Natural killer cell treated with Interleukin-12 subunit alpha and Interleukin-12 subunit beta and Interleukin-15 and Interleukin-18, amount 100 ng/mL, for 72 hours (primary cell): ENCODE measurements at regions not wholly inside any gene's neighbourhood (a gene's known extent, or its start where the extent isn't known, plus 50 kb on each side); places are given as distances from the start of the nearest gene placed in this dataset.

ENCODE experiments used
- ATAC-seq, 2 donors: fragments of 150-1000 bp; cut with Tn5 transposase in 1 of 2; sonication (Bioruptor Pico), chemical (Tn5 transposase) in 1 of 2; 2 replicates each; pipeline ENCODE4 v1.10.0; 2021
- DNase-seq: peaks from one replicate; pipeline ENCODE4 v3.0.0; 2022; ENCODE audit warnings: low spot score
- H3K27ac Mint-ChIP-seq, 2 donors: 1 replicate in 1 of 2; 2 replicates in 1 of 2; pipeline ENCODE4 v1.8.0; 2022; ENCODE audit warnings: mixed read lengths in 2 of 2, mild to moderate bottlenecking in 1 of 2, moderate library complexity in 1 of 2
- H3K27me3 Mint-ChIP-seq, 2 donors: 1 replicate in 1 of 2; 2 replicates in 1 of 2; pipeline ENCODE4 v1.8.0; 2022; ENCODE audit warnings: mixed read lengths in 2 of 2
- H3K36me3 Mint-ChIP-seq: one replicate; pipeline ENCODE4 v1.8.0; 2022; ENCODE audit warnings: mixed read lengths
- H3K4me1 Mint-ChIP-seq, 2 donors: 1 replicate in 1 of 2; 2 replicates in 1 of 2; pipeline ENCODE4 v1.8.0; 2022; ENCODE audit warnings: low read depth in 2 of 2, mixed read lengths in 2 of 2, mild to moderate bottlenecking in 1 of 2
- H3K4me3 Mint-ChIP-seq: one replicate; pipeline ENCODE4 v1.8.0; 2022; ENCODE audit warnings: mixed read lengths
- H3K9me3 Mint-ChIP-seq: 2 replicates; pipeline ENCODE4 v1.8.0; 2022; ENCODE audit warnings: mixed read lengths

DNA sequence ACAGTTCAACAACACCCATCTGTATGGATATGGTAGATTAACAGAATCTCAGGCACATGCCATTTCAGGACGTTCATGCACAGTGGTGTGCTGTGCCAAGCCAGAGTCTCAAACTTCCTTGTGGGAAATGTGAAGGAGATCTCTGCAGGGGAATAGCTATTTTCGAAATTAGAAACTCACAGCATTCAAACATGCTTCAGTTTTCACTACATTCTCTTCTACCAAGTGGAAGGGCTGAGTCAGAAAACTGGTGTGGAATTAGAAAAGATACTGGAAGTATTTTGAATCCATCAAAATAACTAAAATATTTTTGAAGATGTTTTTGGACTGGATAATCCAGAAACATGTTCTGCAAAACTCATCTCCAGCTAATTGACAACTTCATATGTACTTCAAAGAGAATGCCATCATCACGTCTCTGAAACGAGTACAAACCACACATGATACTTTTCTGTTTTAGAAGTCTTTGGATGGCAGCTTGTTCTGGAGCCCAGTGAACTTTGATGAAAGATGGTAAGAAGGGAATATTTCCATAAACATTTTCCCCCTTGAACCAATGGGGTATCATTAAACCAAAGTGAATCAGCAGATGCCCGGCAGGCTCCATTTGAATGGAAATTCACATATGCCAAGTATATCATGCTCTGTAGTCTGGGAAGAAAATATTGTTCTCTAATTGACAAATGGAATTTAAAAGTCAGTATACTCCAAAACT is 616.3 kb upstream of the IGFBP3 start:
- DNase-seq (no peak), ATAC-seq (no peak)
- H3K4me1 Mint-ChIP-seq = no peaks in the 10 kb centered on the region
- H3K4me3 Mint-ChIP-seq = no peak overlapping the region
- H3K9me3 Mint-ChIP-seq = peaks cover 21% of the 10 kb centered on the region
- no peak overlapping the region for H3K27ac Mint-ChIP-seq
- no peaks in the 10 kb centered on the region for H3K27me3 Mint-ChIP-seq
- peaks cover 5% of the 10 kb centered on the region for H3K36me3 Mint-ChIP-seq

DNA sequence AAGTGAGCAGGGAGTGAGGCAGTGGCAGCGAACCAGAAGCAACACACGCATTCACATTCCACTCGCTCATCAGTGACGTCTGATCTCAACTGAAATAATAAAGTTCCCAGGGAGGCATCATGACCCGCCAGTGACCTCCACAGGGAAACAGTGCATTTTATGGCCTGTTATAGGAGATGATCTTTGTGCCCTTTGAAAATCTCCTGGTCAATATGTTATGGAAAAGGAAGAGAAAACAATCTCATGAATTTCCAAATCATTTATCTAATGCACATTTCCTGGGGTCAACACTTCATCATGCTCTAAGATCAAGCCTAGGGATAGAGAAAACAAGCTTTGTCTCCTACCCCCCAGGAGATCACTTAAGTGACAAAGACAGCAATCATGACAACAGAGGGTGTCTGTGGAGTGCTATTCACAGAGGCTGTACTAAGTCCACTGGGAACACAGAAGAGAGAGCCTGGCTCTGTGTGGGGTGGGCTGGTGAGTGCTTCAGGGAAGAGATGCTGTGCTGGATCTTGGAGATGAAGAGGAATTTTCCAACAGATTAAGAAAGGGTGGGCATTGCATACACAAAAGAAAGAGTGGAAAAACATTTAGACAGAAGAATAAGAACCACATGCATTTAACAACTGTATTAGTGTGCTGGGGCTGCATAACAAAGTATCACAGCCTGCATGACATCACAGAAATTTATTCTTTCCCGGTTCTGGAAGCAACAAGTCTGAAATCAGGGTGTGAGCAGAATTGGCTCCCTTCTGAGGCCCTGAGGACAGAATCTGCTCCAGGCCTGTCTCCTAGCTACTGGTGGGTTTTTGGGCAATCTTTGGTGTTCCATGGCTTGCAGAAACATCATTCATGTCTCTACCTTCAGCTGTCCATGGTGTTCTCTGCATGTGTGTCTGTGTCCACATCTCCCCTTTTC is 613.9 kb upstream of the IGFBP3 start:
- ATAC-seq (no peak), DNase-seq (no peak)
- Mint-ChIP-seq H3K27me3 (no peaks in the 10 kb centered on the region), H3K4me3 (no peak overlapping the region), H3K27ac (no peak overlapping the region), H3K36me3 (peaks cover 5% of the 10 kb centered on the region), H3K4me1 (no peaks in the 10 kb centered on the region), H3K9me3 (peaks cover 21% of the 10 kb centered on the region)

DNA sequence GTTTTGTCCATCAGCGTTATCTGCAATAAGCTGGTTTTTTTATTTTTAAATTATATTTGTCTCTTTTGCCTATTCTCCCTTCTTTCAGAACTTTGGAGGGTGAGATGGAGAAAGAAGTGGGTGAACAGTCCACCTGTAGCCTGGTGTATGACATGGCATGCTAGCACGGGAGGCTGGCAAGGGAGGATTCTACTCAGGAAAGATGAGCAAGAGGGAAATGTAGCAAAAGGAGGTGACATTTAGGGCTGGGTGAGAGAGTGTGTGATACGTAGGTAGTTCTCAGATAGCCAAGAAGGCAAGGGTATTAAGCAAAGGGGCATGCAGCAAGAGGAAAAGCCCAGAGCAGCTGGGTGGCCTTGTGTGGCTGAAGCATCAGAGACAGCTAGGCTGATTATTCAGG is 612.9 kb upstream of the IGFBP3 start:
- Mint-ChIP-seq H3K4me1 (no peaks in the 10 kb centered on the region), H3K36me3 (peaks cover 5% of the 10 kb centered on the region), H3K4me3 (no peak overlapping the region), H3K27ac (no peak overlapping the region), H3K27me3 (no peaks in the 10 kb centered on the region), H3K9me3 (peaks cover 21% of the 10 kb centered on the region)
- ATAC-seq (no peak), DNase-seq (no peak)

DNA sequence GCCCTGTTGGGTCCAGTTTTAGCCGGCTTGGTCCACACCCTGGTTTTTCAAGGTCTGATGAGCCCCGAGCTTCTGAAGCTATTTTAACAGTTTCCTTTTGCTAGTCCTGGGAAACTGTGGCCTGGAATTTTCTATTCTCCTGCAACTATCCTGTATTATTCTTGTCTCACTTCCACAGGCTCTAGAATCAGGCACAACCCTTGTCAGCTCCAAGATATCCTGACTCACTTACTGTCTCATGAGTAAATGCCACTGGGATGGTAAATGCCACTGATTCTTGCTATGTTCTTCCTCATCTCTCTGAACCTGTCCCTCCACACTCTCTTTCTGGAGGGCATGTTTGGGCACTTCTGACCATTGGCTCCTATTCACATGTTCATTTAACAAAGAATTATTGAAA is 611.5 kb upstream of the IGFBP3 start:
- H3K9me3 Mint-ChIP-seq = peaks cover 27% of the 10 kb centered on the region
- H3K27ac Mint-ChIP-seq = no peak overlapping the region
- no peaks in the 10 kb centered on the region for H3K4me1 Mint-ChIP-seq
- DNase-seq (no peak), ATAC-seq (no peak)
- no peaks in the 10 kb centered on the region for H3K27me3 Mint-ChIP-seq
- H3K4me3 Mint-ChIP-seq = no peak overlapping the region
- peaks cover 5% of the 10 kb centered on the region for H3K36me3 Mint-ChIP-seq

DNA sequence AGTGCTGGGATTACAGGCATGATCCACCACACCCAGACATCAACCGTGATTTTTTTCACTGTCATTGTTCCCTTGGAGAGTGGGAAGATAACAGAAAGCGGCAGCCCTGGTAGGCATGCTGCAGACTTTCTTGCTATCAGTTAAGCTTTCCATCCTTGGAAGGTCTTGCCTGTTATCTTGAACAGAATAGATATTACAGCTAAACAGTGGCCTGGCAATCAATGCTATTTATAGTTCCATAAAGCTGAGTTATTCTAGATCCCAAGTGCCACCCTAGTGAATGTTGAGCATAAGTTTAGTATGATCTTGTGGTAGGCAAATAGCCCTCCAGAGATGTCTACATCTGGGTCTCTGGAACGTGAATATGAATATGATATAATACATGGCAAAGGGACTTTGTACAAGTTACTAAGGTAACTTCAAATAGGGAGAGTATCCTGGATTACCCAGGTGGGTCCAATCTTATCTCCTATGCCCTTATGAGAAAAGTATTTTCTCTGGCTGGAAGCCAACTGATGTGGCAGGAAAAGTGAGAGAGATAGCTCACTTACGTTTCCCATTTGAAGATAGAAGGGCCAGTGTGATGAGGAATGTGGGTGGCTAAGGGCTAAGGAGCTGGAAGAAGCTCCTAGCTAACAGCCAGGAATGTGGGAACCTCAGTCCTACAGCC is 609.1 kb upstream of the IGFBP3 start:
- no peak overlapping the region for H3K4me3 Mint-ChIP-seq
- no peaks in the 10 kb centered on the region for H3K4me1 Mint-ChIP-seq
- H3K9me3 Mint-ChIP-seq = peaks cover 19% of the 10 kb centered on the region
- no peaks in the 10 kb centered on the region for H3K27me3 Mint-ChIP-seq
- no peak for ATAC-seq
- H3K36me3 Mint-ChIP-seq = no peaks in the 10 kb centered on the region
- H3K27ac Mint-ChIP-seq = no peak overlapping the region
- no peak for DNase-seq

DNA sequence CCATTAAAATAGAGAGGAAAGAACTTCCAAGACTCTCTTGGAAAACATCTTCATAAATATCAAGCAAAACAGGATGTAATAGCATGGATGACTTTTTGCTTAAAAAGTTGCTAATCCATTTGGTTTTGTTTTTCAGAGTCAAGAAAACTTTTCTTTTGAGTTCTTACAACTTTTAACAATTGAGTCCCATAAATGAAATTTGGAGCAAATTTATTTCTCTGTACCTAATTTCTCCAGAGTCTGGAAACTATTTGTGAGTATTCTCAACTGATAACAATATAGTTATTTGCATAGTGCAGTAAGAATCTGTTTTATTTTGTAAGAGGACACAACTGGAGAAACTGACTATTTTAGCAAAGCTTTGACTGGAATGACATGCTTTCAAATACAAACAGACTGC is 606.3 kb upstream of the IGFBP3 start:
- H3K27ac Mint-ChIP-seq = no peak overlapping the region
- H3K4me1 Mint-ChIP-seq = no peaks in the 10 kb centered on the region
- H3K4me3 Mint-ChIP-seq = no peak overlapping the region
- H3K36me3 Mint-ChIP-seq = no peaks in the 10 kb centered on the region
- DNase-seq (no peak), ATAC-seq (no peak)
- no peaks in the 10 kb centered on the region for H3K27me3 Mint-ChIP-seq
- H3K9me3 Mint-ChIP-seq = peaks cover 9% of the 10 kb centered on the region

DNA sequence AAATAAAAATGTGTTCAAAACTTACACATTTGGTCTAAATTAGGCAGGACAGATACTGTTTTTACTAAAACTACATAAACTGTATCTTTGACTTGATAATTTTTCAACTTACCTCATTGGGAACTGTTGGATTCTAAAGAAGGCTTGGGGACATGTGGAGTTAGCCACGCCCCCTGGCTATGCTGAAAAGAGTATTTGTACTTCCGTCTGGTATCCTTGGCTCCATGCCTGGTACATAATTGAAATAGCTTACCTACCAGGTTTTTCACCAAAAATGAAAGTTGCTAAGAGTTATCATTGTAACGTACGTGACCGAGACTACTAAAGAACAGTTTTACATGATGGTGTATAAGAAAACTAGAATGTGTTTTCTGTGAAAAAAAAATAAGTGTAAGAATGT is 604.8 kb upstream of the IGFBP3 start:
- no peak overlapping the region for H3K27ac Mint-ChIP-seq
- no peaks in the 10 kb centered on the region for H3K27me3 Mint-ChIP-seq

DNA sequence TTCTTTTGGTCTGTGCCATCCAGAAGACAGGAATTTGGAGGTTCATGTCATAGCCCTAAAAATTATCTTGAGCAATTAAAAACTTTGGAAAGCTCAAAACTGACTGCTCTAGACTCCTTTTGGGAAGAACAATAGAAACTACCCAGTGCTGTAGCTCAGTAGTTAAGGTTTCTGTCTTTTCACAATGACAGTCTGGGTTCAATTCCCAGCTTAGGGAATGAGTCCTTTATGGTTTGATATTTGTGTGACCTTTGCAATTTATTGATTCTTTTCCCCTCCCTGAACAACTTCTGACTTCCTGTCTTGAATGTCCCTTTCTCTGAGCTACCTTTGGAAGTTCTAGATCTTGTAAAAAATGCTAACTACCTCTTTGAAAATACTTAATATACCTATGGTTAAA is 603.3 kb upstream of the IGFBP3 start:
- Mint-ChIP-seq H3K4me3 (no peak overlapping the region), H3K36me3 (no peaks in the 10 kb centered on the region), H3K27ac (no peak overlapping the region), H3K4me1 (no peaks in the 10 kb centered on the region), H3K9me3 (peaks cover 14% of the 10 kb centered on the region), H3K27me3 (no peaks in the 10 kb centered on the region)
- no peak for ATAC-seq
- no peak for DNase-seq

More for the DNA sequence above, 604.8 kb upstream of the IGFBP3 start:
- Mint-ChIP-seq H3K9me3 (peaks cover 14% of the 10 kb centered on the region), H3K36me3 (no peaks in the 10 kb centered on the region), H3K4me1 (no peaks in the 10 kb centered on the region), H3K4me3 (no peak overlapping the region)
- DNase-seq (no peak), ATAC-seq (no peak)

DNA sequence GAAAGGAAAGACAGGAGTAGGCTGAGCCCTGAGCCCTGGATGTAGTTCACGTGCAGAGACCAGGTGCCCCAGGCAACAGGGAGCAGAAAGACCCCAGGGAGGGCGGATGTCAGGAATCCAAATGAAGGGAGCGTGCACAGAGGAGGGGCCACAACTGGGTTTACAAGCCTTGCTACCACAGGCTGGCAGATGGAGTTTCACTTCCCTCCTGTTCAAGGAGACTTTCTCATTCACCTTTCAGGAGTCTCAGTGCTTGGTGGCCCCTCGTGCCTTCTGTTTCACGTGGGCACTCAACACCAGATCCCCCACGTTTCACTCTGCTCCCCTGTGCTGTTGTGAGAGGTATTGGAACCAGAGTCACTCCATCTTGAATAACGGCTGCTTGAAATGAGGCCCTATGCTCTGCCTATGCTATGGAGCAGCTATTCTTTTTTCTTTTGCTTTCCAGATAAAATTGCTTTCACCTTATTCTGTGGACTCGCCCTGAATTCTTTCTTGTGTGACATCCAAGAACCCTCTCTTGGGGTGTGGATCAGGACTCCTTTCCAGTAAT is 601.4 kb upstream of the IGFBP3 start:
- ATAC-seq = no peak
- no peaks in the 10 kb centered on the region for H3K4me1 Mint-ChIP-seq
- no peak for DNase-seq
- H3K27me3 Mint-ChIP-seq = no peaks in the 10 kb centered on the region
- no peak overlapping the region for H3K4me3 Mint-ChIP-seq
- no peak overlapping the region for H3K27ac Mint-ChIP-seq
- H3K36me3 Mint-ChIP-seq = no peaks in the 10 kb centered on the region
- H3K9me3 Mint-ChIP-seq = peaks cover 8% of the 10 kb centered on the region

DNA sequence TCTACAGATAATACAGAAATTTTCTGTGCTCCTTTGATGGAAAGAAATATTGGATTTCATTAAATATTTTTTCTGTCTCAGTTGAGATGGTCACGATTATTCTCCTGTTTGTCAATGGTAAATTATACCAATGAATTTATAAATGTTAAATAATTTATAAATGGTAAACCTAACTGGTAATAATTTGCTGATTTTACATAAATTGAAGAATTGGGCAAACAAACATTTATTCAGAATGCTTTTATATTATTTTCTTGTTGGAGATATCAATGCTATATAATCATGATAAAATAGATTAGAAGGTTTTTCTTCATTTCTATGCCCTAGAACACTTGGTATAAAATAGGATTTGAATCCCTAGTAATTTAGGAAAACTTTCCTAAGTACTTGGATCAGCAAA is 597.6 kb upstream of the IGFBP3 start:
- ATAC-seq (no peak), DNase-seq (no peak)
- no peak overlapping the region for H3K4me3 Mint-ChIP-seq
- H3K27ac Mint-ChIP-seq = no peak overlapping the region
- H3K36me3 Mint-ChIP-seq = no peaks in the 10 kb centered on the region
- no peaks in the 10 kb centered on the region for H3K27me3 Mint-ChIP-seq
- H3K9me3 Mint-ChIP-seq = peaks cover 15% of the 10 kb centered on the region
- no peaks in the 10 kb centered on the region for H3K4me1 Mint-ChIP-seq

DNA sequence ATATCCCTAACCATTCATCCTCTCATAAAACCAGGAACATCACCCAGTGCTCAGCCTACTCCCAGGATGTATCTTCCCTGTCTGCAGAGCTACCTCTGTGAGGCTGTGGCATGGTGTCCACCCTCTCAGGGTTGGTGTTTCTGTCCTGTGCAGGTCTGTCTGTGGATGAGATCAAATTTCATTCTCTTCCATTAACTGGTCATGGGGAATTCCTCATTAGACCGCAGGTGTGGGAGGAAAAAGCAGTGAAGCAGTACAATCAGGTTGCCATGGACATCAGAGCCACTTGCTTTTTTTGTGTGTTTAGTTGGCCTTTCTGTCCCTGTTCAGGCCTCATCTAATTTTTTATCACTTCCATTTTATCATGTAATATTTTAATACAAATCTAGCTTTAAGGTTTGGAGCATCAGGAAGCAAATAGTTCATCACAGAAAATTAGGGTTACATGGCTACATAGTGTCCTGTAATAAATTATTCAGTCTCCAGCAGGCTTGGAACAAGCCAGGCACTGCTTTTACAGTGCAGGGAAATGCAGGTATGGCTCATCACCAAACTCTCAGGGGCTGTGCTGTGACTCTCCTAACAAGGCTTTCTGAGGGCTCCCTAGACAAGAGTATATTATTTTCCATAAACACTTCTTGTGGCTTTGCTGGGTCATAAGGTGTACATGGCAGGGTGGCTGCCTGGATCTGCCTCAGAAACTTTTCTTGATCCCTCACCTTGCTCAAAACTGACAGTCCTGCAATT is 594.9 kb upstream of the IGFBP3 start:
- no peak for DNase-seq
- Mint-ChIP-seq H3K4me1 (no peaks in the 10 kb centered on the region), H3K27me3 (no peaks in the 10 kb centered on the region), H3K9me3 (peaks cover 19% of the 10 kb centered on the region), H3K27ac (no peak overlapping the region), H3K4me3 (no peak overlapping the region), H3K36me3 (no peaks in the 10 kb centered on the region)
- no peak for ATAC-seq

DNA sequence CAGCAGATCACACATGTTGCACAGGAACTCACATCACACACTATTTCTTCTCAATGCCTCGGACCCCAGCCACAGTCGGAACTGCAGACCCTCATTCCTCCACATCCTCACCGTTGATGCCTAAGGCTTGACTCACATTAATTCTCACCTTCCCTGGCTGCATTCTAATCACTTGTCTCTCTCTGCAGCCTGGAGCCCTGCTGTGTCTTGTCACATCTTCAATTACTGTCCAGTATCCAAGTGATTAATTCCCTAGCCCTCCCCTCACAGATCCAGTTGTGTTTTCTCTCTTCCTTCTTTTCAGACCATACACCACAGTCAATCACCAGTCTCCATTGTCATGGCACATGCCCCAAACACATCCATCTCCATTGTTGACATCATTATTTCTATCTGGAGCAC is 592.4 kb upstream of the IGFBP3 start:
- Mint-ChIP-seq H3K4me3 (no peak overlapping the region), H3K4me1 (no peaks in the 10 kb centered on the region), H3K27ac (no peak overlapping the region), H3K36me3 (no peaks in the 10 kb centered on the region), H3K27me3 (no peaks in the 10 kb centered on the region), H3K9me3 (peaks cover 22% of the 10 kb centered on the region)
- no peak for DNase-seq
- ATAC-seq = no peak

DNA sequence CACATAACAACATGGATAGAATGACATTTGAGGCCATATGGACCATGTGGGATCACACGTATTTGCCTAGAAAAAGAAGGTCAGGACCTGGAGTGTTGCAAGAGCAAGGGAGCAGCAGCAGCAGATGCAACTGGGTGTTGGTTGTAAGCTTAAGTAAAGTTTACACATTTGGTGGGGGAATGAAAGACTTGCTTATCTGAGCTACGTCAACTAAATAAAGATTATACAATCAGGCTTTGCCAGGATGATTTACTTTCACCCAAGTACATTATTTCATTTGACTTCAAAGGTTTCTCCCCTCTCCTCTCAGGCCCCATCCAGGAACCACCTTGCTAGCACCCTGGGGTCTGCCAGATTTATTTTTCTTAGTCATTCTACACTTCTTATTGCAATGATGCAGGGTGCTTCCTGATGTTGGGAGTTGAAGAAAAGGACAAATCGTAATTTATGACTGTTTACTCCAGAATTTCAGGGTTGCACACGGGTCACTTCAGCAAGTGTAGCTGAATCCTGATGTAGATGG is 591.9 kb upstream of the IGFBP3 start:
- H3K4me1 Mint-ChIP-seq = no peaks in the 10 kb centered on the region
- ATAC-seq (no peak), DNase-seq (no peak)
- H3K36me3 Mint-ChIP-seq = no peaks in the 10 kb centered on the region
- no peaks in the 10 kb centered on the region for H3K27me3 Mint-ChIP-seq
- H3K4me3 Mint-ChIP-seq = no peak overlapping the region
- peaks cover 22% of the 10 kb centered on the region for H3K9me3 Mint-ChIP-seq
- H3K27ac Mint-ChIP-seq = no peak overlapping the region
